WTC11 (cell line): ENCODE measurements at regions not wholly inside any gene's neighbourhood (a gene's known extent, or its start where the extent isn't known, plus 50 kb on each side); places are given as distances from the start of the nearest gene placed in this dataset.

Experiments used
- ATAC-seq: fragments of 200-7000 bp; cut with Tn5 transposase; 2 replicates; pipeline ENCODE4 v1.10.0; 2021; ENCODE audit warnings: mild to moderate bottlenecking, moderate library complexity
- CTCF ChIA-PET: fragments of 300-600 bp; sonication (Branson Sonifier 250); formaldehyde crosslinking; loops from one replicate; lab custom pipeline; 2021; ENCODE audit warnings: antibody characterized with exemption; lab: Charles Lee
- POLR2A ChIA-PET: fragments of 350-600 bp; sonication (Branson Sonifier 250); formaldehyde crosslinking; loops from one replicate; lab custom pipeline; 2021; ENCODE audit warnings: antibody characterized with exemption; lab: Charles Lee
- DNase-seq: peaks from one replicate; pipeline ENCODE4 v3.0.0; 2021; ENCODE audit warnings: low spot score
- H3K27ac Mint-ChIP-seq: 2 replicates; pipeline ENCODE4 v1.8.0; 2021; ENCODE audit warnings: mixed read lengths
- H3K27me3 Mint-ChIP-seq: 2 replicates; pipeline ENCODE4 v1.8.0; 2021; ENCODE audit warnings: low read depth, mild to moderate bottlenecking, moderate library complexity, mixed read lengths
- H3K36me3 Mint-ChIP-seq: 2 replicates; pipeline ENCODE4 v1.8.0; 2021; ENCODE audit warnings: mixed read lengths
- H3K4me1 Mint-ChIP-seq: 2 replicates; pipeline ENCODE4 v1.8.0; 2022; ENCODE audit warnings: mixed read lengths
- H3K4me3 Mint-ChIP-seq: 2 replicates; pipeline ENCODE4 v1.8.0; 2021; ENCODE audit warnings: mild to moderate bottlenecking, moderate library complexity, mixed read lengths
- H3K9me3 Mint-ChIP-seq: 2 replicates; pipeline ENCODE4 v1.8.0; 2021; ENCODE audit warnings: mixed read lengths
- ATF1 ChIP-seq: sonication (generic); formaldehyde crosslinking; IDR thresholded peaks from 2 replicates; pipeline ENCODE4 v1.8.1; 2023; ENCODE audit warnings: mild to moderate bottlenecking, moderate library complexity, missing genetic modification reagents
- E2F1 ChIP-seq: sonication (generic); formaldehyde crosslinking; IDR thresholded peaks from 2 replicates; pipeline ENCODE4 v1.8.0; 2022; ENCODE audit warnings: mild to moderate bottlenecking, missing genetic modification reagents
- GTF2I ChIP-seq: fragments of 250-450 bp; sonication (Bioruptor Pico); conservative IDR thresholded peaks from 2 replicates; pipeline ENCODE4 v1.4.0; 2021; ENCODE audit warnings: mild to moderate bottlenecking
- IRF2 ChIP-seq: sonication (generic); formaldehyde crosslinking; IDR thresholded peaks from 2 replicates; pipeline ENCODE4 v1.8.0; 2022; ENCODE audit warnings: low read depth, missing genetic modification reagents, borderline replicate concordance
- MXD4 ChIP-seq: fragments of 250-450 bp; sonication (Bioruptor Pico); IDR thresholded peaks from 2 replicates; pipeline ENCODE4 v1.8.0; 2021; ENCODE audit warnings: mild to moderate bottlenecking, moderate library complexity, borderline replicate concordance
- NFYB ChIP-seq: sonication (generic); formaldehyde crosslinking; conservative IDR thresholded peaks from 2 replicates; pipeline ENCODE4 v1.8.0; 2022; ENCODE audit warnings: low read depth, missing genetic modification reagents
- SMAD4 ChIP-seq: sonication (generic); formaldehyde crosslinking; IDR thresholded peaks from 2 replicates; pipeline ENCODE4 v1.8.0; 2022; ENCODE audit warnings: mild to moderate bottlenecking, missing genetic modification reagents
- TCF7 ChIP-seq: sonication (generic); formaldehyde crosslinking; IDR thresholded peaks from 2 replicates; pipeline ENCODE4 v1.8.0; 2022; ENCODE audit warnings: mild to moderate bottlenecking, low read depth, missing genetic modification reagents, moderate library complexity
- TEAD1 ChIP-seq: sonication (generic); formaldehyde crosslinking; IDR thresholded peaks from 2 replicates; pipeline ENCODE4 v1.8.0; 2022; ENCODE audit warnings: mild to moderate bottlenecking, missing genetic modification reagents
- TEAD4 ChIP-seq: sonication (generic); formaldehyde crosslinking; IDR thresholded peaks from 2 replicates; pipeline ENCODE4 v1.8.0; 2022; ENCODE audit warnings: mild to moderate bottlenecking, missing genetic modification reagents
- ZMAT4 ChIP-seq: fragments of 250-450 bp; sonication (Bioruptor Pico); IDR thresholded peaks from 2 replicates; pipeline ENCODE4 v1.9.0; 2021; ENCODE audit warnings: mild to moderate bottlenecking
- ZNF121 ChIP-seq: sonication (generic); formaldehyde crosslinking; IDR thresholded peaks from 2 replicates; pipeline ENCODE4 v1.8.0; 2023; ENCODE audit warnings: missing genetic modification reagents
- ZNF232 ChIP-seq: sonication (generic); formaldehyde crosslinking; IDR thresholded peaks from 2 replicates; pipeline ENCODE4 v1.8.0; 2022; ENCODE audit warnings: mild to moderate bottlenecking, missing genetic modification reagents
- ZNF671 ChIP-seq: fragments of 250-450 bp; sonication (Bioruptor Pico); IDR thresholded peaks from 2 replicates; pipeline ENCODE4 v1.8.0; 2021; ENCODE audit warnings: mild to moderate bottlenecking
- TF ChIP-seq, protein P1 (sequence below): fragments of 250-450 bp; sonication (Bioruptor Pico); IDR thresholded peaks from 2 replicates; pipeline ENCODE4 v2.1.2; 2022; ENCODE audit warnings: mild to moderate bottlenecking, moderate library complexity
- TF ChIP-seq, protein P2 (sequence below): sonication (generic); formaldehyde crosslinking; conservative IDR thresholded peaks from 2 replicates; pipeline ENCODE4 v1.8.1; 2023; ENCODE audit warnings: mild to moderate bottlenecking, low read depth, missing genetic modification reagents, moderate library complexity
- TF ChIP-seq, protein P3 (sequence below): sonication (generic); formaldehyde crosslinking; IDR thresholded peaks from 2 replicates; pipeline ENCODE4 v1.8.0; 2022; ENCODE audit warnings: mild to moderate bottlenecking, missing genetic modification reagents
- TF ChIP-seq, protein P4 (sequence below): sonication (generic); formaldehyde crosslinking; IDR thresholded peaks from 2 replicates; pipeline ENCODE4 v1.8.1; 2023; ENCODE audit warnings: mild to moderate bottlenecking, missing genetic modification reagents
- TF ChIP-seq, protein P5 (sequence below): sonication (generic); formaldehyde crosslinking; IDR thresholded peaks from 2 replicates; pipeline ENCODE4 v1.8.1; 2023; ENCODE audit warnings: mild to moderate bottlenecking, missing genetic modification reagents, borderline replicate concordance

DNA sequence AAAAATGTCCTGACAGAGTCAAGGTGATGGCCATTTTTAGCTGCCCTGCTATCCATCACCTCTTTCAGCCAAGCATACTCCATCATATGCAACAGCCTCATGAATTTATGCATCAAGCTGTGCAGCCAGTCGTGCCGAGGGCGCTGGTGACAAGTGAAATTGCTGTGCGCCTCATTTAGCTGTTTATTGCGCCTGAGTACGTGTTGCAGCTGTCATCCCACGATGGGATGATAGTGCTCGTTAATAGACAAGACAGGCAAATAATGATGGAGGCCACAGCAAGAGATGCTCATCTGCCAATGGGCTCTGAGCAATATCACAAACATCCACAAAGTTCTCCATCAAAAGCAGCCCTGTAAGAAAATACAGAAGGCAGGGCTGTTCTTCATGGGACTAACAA lies 562.3 kb upstream of the POU3F2 start:
- CTCF ChIA-PET, result no interaction called here
- Mint-ChIP-seq H3K27me3 (no peaks in the 10 kb centered on the region), H3K9me3 (no peaks in the 10 kb centered on the region), H3K4me3 (no peak overlapping the region), H3K36me3 (no peaks in the 10 kb centered on the region), H3K27ac (no peak overlapping the region), H3K4me1 (peaks cover 16% of the 10 kb centered on the region)
- no peak for DNase-seq
- no peak for TF ChIP-seq NFYB (CRISPR knock-in tag)
- no peak for TF ChIP-seq E2F1 (CRISPR knock-in tag)
- TF ChIP-seq ATF1, result no peak
- no peak for TF ChIP-seq TEAD1 (CRISPR knock-in tag)
- POLR2A ChIA-PET, result no interaction called here
- no peak for ATAC-seq

DNA sequence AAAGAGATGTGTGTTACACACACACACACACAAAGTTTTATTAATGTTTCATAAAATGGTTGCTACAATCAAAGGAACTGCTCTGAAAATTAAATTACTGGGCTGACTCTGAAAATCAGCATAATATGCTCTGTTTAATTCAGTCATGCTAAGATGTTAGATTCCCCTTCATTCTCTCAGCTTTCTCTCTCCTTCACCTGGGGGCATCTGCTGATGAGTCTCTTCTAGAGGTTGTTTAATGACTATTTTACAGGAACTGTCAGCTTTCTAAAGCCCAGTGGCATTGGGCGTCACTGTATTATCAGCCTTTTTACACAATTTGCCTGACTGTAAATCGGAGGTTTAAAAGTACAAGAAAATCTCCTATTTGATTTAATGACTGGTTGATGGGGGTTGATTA lies 559.7 kb upstream of the POU3F2 start:
- Mint-ChIP-seq H3K27me3 (no peaks in the 10 kb centered on the region), H3K27ac (no peak overlapping the region), H3K36me3 (no peaks in the 10 kb centered on the region), H3K4me1 (peaks cover 19% of the 10 kb centered on the region), H3K4me3 (no peak overlapping the region), H3K9me3 (no peaks in the 10 kb centered on the region)
- DNase-seq (no peak), ATAC-seq (no peak)
- POLR2A ChIA-PET, result no interaction called here
- CTCF ChIA-PET, result no interaction called here
- TF ChIP-seq TEAD4 (CRISPR knock-in tag) (no peak), GTF2I (CRISPR knock-in tag) (no peak), ZMAT4 (CRISPR knock-in tag) (no peak), IRF2 (no peak), ATF1 (no peak), MXD4 (no peak), SMAD4 (CRISPR knock-in tag) (no peak), ZNF671 (CRISPR knock-in tag) (no peak), TCF7 (no peak), ZNF232 (CRISPR knock-in tag) (no peak), ZNF121 (CRISPR knock-in tag) (no peak)
- TF ChIP-seq, protein P1, sequence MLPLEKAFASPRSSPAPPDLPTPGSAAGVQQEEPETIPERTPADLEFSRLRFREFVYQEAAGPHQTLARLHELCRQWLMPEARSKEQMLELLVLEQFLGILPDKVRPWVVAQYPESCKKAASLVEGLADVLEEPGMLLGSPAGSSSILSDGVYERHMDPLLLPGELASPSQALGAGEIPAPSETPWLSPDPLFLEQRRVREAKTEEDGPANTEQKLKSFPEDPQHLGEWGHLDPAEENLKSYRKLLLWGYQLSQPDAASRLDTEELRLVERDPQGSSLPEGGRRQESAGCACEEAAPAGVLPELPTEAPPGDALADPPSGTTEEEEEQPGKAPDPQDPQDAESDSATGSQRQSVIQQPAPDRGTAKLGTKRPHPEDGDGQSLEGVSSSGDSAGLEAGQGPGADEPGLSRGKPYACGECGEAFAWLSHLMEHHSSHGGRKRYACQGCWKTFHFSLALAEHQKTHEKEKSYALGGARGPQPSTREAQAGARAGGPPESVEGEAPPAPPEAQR (CRISPR knock-in tag), result no peak
- TF ChIP-seq, protein P2, sequence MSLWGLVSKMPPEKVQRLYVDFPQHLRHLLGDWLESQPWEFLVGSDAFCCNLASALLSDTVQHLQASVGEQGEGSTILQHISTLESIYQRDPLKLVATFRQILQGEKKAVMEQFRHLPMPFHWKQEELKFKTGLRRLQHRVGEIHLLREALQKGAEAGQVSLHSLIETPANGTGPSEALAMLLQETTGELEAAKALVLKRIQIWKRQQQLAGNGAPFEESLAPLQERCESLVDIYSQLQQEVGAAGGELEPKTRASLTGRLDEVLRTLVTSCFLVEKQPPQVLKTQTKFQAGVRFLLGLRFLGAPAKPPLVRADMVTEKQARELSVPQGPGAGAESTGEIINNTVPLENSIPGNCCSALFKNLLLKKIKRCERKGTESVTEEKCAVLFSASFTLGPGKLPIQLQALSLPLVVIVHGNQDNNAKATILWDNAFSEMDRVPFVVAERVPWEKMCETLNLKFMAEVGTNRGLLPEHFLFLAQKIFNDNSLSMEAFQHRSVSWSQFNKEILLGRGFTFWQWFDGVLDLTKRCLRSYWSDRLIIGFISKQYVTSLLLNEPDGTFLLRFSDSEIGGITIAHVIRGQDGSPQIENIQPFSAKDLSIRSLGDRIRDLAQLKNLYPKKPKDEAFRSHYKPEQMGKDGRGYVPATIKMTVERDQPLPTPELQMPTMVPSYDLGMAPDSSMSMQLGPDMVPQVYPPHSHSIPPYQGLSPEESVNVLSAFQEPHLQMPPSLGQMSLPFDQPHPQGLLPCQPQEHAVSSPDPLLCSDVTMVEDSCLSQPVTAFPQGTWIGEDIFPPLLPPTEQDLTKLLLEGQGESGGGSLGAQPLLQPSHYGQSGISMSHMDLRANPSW, result no peak
- TF ChIP-seq, protein P3, sequence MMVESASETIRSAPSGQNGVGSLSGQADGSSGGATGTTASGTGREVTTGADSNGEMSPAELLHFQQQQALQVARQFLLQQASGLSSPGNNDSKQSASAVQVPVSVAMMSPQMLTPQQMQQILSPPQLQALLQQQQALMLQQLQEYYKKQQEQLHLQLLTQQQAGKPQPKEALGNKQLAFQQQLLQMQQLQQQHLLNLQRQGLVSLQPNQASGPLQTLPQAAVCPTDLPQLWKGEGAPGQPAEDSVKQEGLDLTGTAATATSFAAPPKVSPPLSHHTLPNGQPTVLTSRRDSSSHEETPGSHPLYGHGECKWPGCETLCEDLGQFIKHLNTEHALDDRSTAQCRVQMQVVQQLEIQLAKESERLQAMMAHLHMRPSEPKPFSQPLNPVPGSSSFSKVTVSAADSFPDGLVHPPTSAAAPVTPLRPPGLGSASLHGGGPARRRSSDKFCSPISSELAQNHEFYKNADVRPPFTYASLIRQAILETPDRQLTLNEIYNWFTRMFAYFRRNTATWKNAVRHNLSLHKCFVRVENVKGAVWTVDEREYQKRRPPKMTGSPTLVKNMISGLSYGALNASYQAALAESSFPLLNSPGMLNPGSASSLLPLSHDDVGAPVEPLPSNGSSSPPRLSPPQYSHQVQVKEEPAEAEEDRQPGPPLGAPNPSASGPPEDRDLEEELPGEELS (CRISPR knock-in tag), result no peak
- TF ChIP-seq, protein P4, sequence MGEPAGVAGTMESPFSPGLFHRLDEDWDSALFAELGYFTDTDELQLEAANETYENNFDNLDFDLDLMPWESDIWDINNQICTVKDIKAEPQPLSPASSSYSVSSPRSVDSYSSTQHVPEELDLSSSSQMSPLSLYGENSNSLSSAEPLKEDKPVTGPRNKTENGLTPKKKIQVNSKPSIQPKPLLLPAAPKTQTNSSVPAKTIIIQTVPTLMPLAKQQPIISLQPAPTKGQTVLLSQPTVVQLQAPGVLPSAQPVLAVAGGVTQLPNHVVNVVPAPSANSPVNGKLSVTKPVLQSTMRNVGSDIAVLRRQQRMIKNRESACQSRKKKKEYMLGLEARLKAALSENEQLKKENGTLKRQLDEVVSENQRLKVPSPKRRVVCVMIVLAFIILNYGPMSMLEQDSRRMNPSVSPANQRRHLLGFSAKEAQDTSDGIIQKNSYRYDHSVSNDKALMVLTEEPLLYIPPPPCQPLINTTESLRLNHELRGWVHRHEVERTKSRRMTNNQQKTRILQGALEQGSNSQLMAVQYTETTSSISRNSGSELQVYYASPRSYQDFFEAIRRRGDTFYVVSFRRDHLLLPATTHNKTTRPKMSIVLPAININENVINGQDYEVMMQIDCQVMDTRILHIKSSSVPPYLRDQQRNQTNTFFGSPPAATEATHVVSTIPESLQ (CRISPR knock-in tag), result no peak
- TF ChIP-seq, protein P5, sequence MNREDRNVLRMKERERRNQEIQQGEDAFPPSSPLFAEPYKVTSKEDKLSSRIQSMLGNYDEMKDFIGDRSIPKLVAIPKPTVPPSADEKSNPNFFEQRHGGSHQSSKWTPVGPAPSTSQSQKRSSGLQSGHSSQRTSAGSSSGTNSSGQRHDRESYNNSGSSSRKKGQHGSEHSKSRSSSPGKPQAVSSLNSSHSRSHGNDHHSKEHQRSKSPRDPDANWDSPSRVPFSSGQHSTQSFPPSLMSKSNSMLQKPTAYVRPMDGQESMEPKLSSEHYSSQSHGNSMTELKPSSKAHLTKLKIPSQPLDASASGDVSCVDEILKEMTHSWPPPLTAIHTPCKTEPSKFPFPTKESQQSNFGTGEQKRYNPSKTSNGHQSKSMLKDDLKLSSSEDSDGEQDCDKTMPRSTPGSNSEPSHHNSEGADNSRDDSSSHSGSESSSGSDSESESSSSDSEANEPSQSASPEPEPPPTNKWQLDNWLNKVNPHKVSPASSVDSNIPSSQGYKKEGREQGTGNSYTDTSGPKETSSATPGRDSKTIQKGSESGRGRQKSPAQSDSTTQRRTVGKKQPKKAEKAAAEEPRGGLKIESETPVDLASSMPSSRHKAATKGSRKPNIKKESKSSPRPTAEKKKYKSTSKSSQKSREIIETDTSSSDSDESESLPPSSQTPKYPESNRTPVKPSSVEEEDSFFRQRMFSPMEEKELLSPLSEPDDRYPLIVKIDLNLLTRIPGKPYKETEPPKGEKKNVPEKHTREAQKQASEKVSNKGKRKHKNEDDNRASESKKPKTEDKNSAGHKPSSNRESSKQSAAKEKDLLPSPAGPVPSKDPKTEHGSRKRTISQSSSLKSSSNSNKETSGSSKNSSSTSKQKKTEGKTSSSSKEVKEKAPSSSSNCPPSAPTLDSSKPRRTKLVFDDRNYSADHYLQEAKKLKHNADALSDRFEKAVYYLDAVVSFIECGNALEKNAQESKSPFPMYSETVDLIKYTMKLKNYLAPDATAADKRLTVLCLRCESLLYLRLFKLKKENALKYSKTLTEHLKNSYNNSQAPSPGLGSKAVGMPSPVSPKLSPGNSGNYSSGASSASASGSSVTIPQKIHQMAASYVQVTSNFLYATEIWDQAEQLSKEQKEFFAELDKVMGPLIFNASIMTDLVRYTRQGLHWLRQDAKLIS, result no peak
